GM23338 (cell line): ENCODE measurements at regions not wholly inside any gene's neighbourhood (a gene's known extent, or its start where the extent isn't known, plus 50 kb on each side); places are given as distances from the start of the nearest gene placed in this dataset.

Experiments
- ATAC-seq: fragments of 200-7000 bp; cut with Tn5 transposase; 3 replicates; pipeline ENCODE4 v1.9.1; 2020
- DNase-seq: peaks from one replicate; pipeline ENCODE4 v3.0.0-alpha.2; 2015; ENCODE audit warnings: low spot score
- H2AFZ ChIP-seq: fragments of 200-600 bp; sonication (generic); 2 replicates; pipeline ENCODE4 v1.8.0; 2016; ENCODE audit warnings: antibody characterized with exemption, mild to moderate bottlenecking, moderate library complexity
- H3F3A ChIP-seq: fragments of 200-600 bp; sonication (generic); replicated peaks from 2 replicates; pipeline ENCODE4 v1.8.0; 2017; ENCODE audit warnings: antibody characterized with exemption, mixed run types, low read depth
- H3K27ac ChIP-seq: fragments of 200-600 bp; sonication (generic); 2 replicates; pipeline ENCODE4 v1.6.1; 2016; ENCODE audit warnings: low read depth
- H3K27me3 ChIP-seq: fragments of 200-600 bp; sonication (generic); 2 replicates; pipeline ENCODE4 v1.8.0; 2016; ENCODE audit warnings: mild to moderate bottlenecking, mixed run types, moderate library complexity; ENCODE audit not compliant: insufficient read depth
- H3K36me3 ChIP-seq: fragments of 200-600 bp; sonication (generic); 2 replicates; pipeline ENCODE4 v1.8.0; 2016; ENCODE audit warnings: mild to moderate bottlenecking; ENCODE audit not compliant: insufficient read depth
- H3K4me1 ChIP-seq: fragments of 200-600 bp; sonication (generic); 2 replicates; pipeline ENCODE4 v1.8.0; 2016; ENCODE audit warnings: mild to moderate bottlenecking, moderate library complexity; ENCODE audit not compliant: insufficient read depth
- H3K4me2 ChIP-seq: fragments of 200-600 bp; sonication (generic); 2 replicates; pipeline ENCODE4 v1.7.1; 2017; ENCODE audit warnings: mixed run types
- H3K4me3 ChIP-seq: fragments of 200-600 bp; sonication (generic); 2 replicates; pipeline ENCODE4 v1.6.1; 2016; ENCODE audit warnings: mixed run types
- H3K79me2 ChIP-seq: fragments of 200-600 bp; sonication (generic); replicated peaks from 2 replicates; pipeline ENCODE4 v1.8.0; 2017; ENCODE audit warnings: mild to moderate bottlenecking; ENCODE audit not compliant: insufficient read depth
- H3K9me2 ChIP-seq: fragments of 200-600 bp; sonication (generic); 2 replicates; pipeline ENCODE4 v1.8.0; 2017; ENCODE audit not compliant: insufficient read depth
- H4K20me1 ChIP-seq: fragments of 200-600 bp; sonication (generic); replicated peaks from 2 replicates; pipeline ENCODE4 v1.8.0; 2017; ENCODE audit warnings: mild to moderate bottlenecking; ENCODE audit not compliant: insufficient read depth
- H3K27ac Mint-ChIP-seq: 2 replicates; pipeline ENCODE4 v1.8.0; 2020; ENCODE audit warnings: inconsistent platforms, mild to moderate bottlenecking, moderate library complexity, mixed read lengths
- H3K27me3 Mint-ChIP-seq: 3 replicates; pipeline ENCODE4 v1.8.0; 2022; ENCODE audit warnings: low read depth, mild to moderate bottlenecking, moderate library complexity, mixed read lengths, inconsistent platforms; ENCODE audit not compliant: insufficient read depth, poor library complexity
- H3K36me3 Mint-ChIP-seq: 3 replicates; pipeline ENCODE4 v1.8.0; 2021; ENCODE audit warnings: low read depth, mild to moderate bottlenecking, inconsistent platforms, moderate library complexity, mixed read lengths
- H3K4me1 Mint-ChIP-seq: 3 replicates; pipeline ENCODE4 v1.8.0; 2020; ENCODE audit warnings: mild to moderate bottlenecking, inconsistent platforms, mixed read lengths
- H3K4me3 Mint-ChIP-seq: 3 replicates; pipeline ENCODE4 v1.8.0; 2021; ENCODE audit warnings: moderate library complexity, mild to moderate bottlenecking, inconsistent platforms, mixed read lengths
- H3K9me3 Mint-ChIP-seq: 3 replicates; pipeline ENCODE4 v1.8.0; 2020; ENCODE audit warnings: moderate library complexity, mild to moderate bottlenecking, inconsistent platforms, mixed read lengths
- EZH2 ChIP-seq: fragments of 200-600 bp; sonication (generic); IDR thresholded peaks from one replicate; pipeline ENCODE4 v1.8.0; 2017; ENCODE audit warnings: antibody characterized with exemption, mild to moderate bottlenecking, low read depth; ENCODE audit not compliant: unreplicated experiment
- EZH2phosphoT487 ChIP-seq: fragments of 200-600 bp; sonication (generic); IDR thresholded peaks from one replicate; pipeline ENCODE4 v1.8.1; 2018; ENCODE audit warnings: antibody characterized with exemption; ENCODE audit not compliant: unreplicated experiment
- JUNB ChIP-seq: IDR thresholded peaks from one replicate; pipeline ENCODE4 v1.6.1; 2016; ENCODE audit warnings: antibody characterized with exemption; ENCODE audit not compliant: unreplicated experiment
- POLR2AphosphoS5 ChIP-seq: IDR thresholded peaks from 2 replicates; pipeline ENCODE4 v1.6.1; 2016; ENCODE audit warnings: antibody characterized with exemption, low read depth
- STAT1 ChIP-seq: IDR thresholded peaks from one replicate; pipeline ENCODE4 v1.6.1; 2016; ENCODE audit warnings: antibody characterized with exemption; ENCODE audit not compliant: unreplicated experiment
- ZNF114 ChIP-seq: fragments of 250-450 bp; sonication (Bioruptor Pico); IDR thresholded peaks from 2 replicates; pipeline ENCODE4 v1.5.0; 2020; ENCODE audit warnings: mild to moderate bottlenecking, moderate library complexity
- ZNF331 ChIP-seq: fragments of 250-450 bp; sonication (Bioruptor Pico); IDR thresholded peaks from 2 replicates; pipeline ENCODE4 v1.5.0; 2020; ENCODE audit warnings: low read depth, mild to moderate bottlenecking, moderate library complexity
- ZNF462 ChIP-seq: fragments of 250-450 bp; sonication (Bioruptor Pico); IDR thresholded peaks from 2 replicates; pipeline ENCODE4 v1.5.0; 2020; ENCODE audit warnings: mild to moderate bottlenecking, moderate library complexity

GRCh38 chr12:68435816-68436215, 103.7 kb upstream of the MDM1 start (continued):
- TF ChIP-seq ZNF462 (CRISPR knock-in tag) (no peak), STAT1 (no peak), ZNF331 (no peak), JUNB (no peak), ZNF114 (no peak)

DNA sequence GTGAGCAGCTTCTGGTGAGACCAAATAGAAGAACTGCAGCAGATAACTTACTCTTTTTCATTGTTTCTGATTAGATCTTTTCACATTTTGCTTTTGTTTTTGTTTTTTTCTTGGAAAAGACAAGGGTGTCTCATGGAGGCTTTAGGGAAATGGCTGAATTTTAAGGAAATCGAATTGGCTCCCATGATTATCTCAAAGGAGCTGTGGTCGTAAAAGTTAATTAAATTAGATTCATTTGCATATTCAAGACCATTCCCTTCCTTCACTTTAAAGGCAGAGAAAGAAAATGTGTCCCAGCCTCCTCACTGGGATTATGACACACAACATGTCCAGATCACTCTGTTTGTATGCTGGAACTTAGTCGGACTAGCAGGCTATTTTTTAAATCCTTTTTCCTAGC, 106.4 kb upstream of the MDM1 start:
- Mint-ChIP-seq H3K9me3 (peaks cover 17% of the 10 kb centered on the region), H3K4me3 (no peak overlapping the region), H3K27me3 (no peaks in the 10 kb centered on the region), H3K27ac (peak overlapping the region; percentile 27; the same call in 1 of the 2 replicates), H3K4me1 (peaks cover 22% of the 10 kb centered on the region), H3K36me3 (peaks cover 14% of the 10 kb centered on the region)
- DNase-seq = no peak
- TF ChIP-seq POLR2AphosphoS5 (no peak), EZH2phosphoT487 (no peak), EZH2 (no peak), JUNB (no peak)
- Histone ChIP-seq H3K4me3 (no peak overlapping the region), H3K36me3 (peaks cover 7% of the 10 kb centered on the region; the same call in 1 of the 2 replicates), H3K4me2 (no peak overlapping the region), H3K27me3 (no peaks in the 10 kb centered on the region), H3F3A (no peaks in the 10 kb centered on the region), H3K4me1 (peaks cover 15% of the 10 kb centered on the region), H3K27ac (no peak overlapping the region), H3K9me2 (peaks cover 6% of the 10 kb centered on the region; the same call in 1 of the 2 replicates), H2AFZ (peak overlapping the region; percentile 49; the same call in 1 of the 2 replicates), H4K20me1 (no peaks in the 10 kb centered on the region), H3K79me2 (no peaks in the 10 kb centered on the region)
- ATAC-seq = no peak
